ENCODE measurements at regions not wholly inside any gene's neighbourhood (a gene's known extent, or its start where the extent isn't known, plus 50 kb on each side); places are given as distances from the start of the nearest gene placed in this dataset.
"Not testable (repeated sequence)": the region's sequence is repeated elsewhere in the genome, so short reads cannot be mapped to it uniquely, and the experiment has no call there.

GRCh38 chr11:15824060-15824459 is 532.3 kb downstream of the SOX6 start:
- no peak for DNase-seq

GRCh38 chr11:15825976-15826650 is 530.2 kb downstream of the SOX6 start:
- DNase-seq, result no peak

- peak; percentile 45 for DNase-seq
Measured at GRCh38 chr11:15826826-15827225, 529.5 kb downstream of the SOX6 start.

GRCh38 chr11:15828215-15828853 is 528.0 kb downstream of the SOX6 start:
- no peak for DNase-seq

GRCh38 chr11:15829312-15829711 is 527.0 kb downstream of the SOX6 start:
- no peak for DNase-seq

GRCh38 chr11:15830741-15831428 is 525.5 kb downstream of the SOX6 start:
- DNase-seq, result peak; percentile 52

- DNase-seq, result peak; percentile 64
Measured at GRCh38 chr11:15835788-15836411, 520.4 kb downstream of the SOX6 start.

- DNase-seq, result no peak
Measured at GRCh38 chr11:15836795-15837194, 519.6 kb downstream of the SOX6 start.

GRCh38 chr11:15837901-15838489 is 518.4 kb downstream of the SOX6 start:
- no peak for DNase-seq

- DNase-seq, result no peak
Measured at GRCh38 chr11:15839061-15839460, 517.3 kb downstream of the SOX6 start.

GRCh38 chr11:15840966-15841365 is 515.4 kb downstream of the SOX6 start:
- no peak for DNase-seq

GRCh38 chr11:15841931-15842740 is 514.2 kb downstream of the SOX6 start:
- peak; percentile 47 for DNase-seq

- peak; percentile 81 for DNase-seq
Measured at GRCh38 chr11:15843309-15843872, 513.0 kb downstream of the SOX6 start.

- DNase-seq, result no peak
Measured at GRCh38 chr11:15845261-15845660, 511.1 kb downstream of the SOX6 start.

GRCh38 chr11:15848631-15849168 is 507.6 kb downstream of the SOX6 start:
- DNase-seq, result no peak

GRCh38 chr11:15849257-15849656 is 507.1 kb downstream of the SOX6 start:
- DNase-seq, result no peak

- DNase-seq, result not testable (repeated sequence)
Measured at GRCh38 chr11:15850335-15850734, 506.0 kb downstream of the SOX6 start.

- DNase-seq, result peak; percentile 69
Measured at GRCh38 chr11:15851051-15851498, 505.3 kb downstream of the SOX6 start.

GRCh38 chr11:15852179-15852578 is 504.2 kb downstream of the SOX6 start:
- no peak for DNase-seq

GRCh38 chr11:15854245-15854644 is 502.1 kb downstream of the SOX6 start:
- DNase-seq, result no peak

- no peak for DNase-seq
Measured at GRCh38 chr11:15858881-15859280, 497.5 kb downstream of the SOX6 start.

GRCh38 chr11:15859411-15859810 is 496.9 kb downstream of the SOX6 start:
- DNase-seq, result no peak
